GM23338 (cell line): ENCODE measurements at regions not wholly inside any gene's neighbourhood (a gene's known extent, or its start where the extent isn't known, plus 50 kb on each side); places are given as distances from the start of the nearest gene placed in this dataset.

Experiments used
- ATAC-seq: fragments of 200-7000 bp; cut with Tn5 transposase; 3 replicates; pipeline ENCODE4 v1.9.1; 2020
- DNase-seq: peaks from one replicate; pipeline ENCODE4 v3.0.0-alpha.2; 2015; ENCODE audit warnings: low spot score
- H2AFZ ChIP-seq: fragments of 200-600 bp; sonication (generic); 2 replicates; pipeline ENCODE4 v1.8.0; 2016; ENCODE audit warnings: antibody characterized with exemption, mild to moderate bottlenecking, moderate library complexity
- H3F3A ChIP-seq: fragments of 200-600 bp; sonication (generic); replicated peaks from 2 replicates; pipeline ENCODE4 v1.8.0; 2017; ENCODE audit warnings: antibody characterized with exemption, mixed run types, low read depth
- H3K27ac ChIP-seq: fragments of 200-600 bp; sonication (generic); 2 replicates; pipeline ENCODE4 v1.6.1; 2016; ENCODE audit warnings: low read depth
- H3K27me3 ChIP-seq: fragments of 200-600 bp; sonication (generic); 2 replicates; pipeline ENCODE4 v1.8.0; 2016; ENCODE audit warnings: mild to moderate bottlenecking, mixed run types, moderate library complexity; ENCODE audit not compliant: insufficient read depth
- H3K36me3 ChIP-seq: fragments of 200-600 bp; sonication (generic); 2 replicates; pipeline ENCODE4 v1.8.0; 2016; ENCODE audit warnings: mild to moderate bottlenecking; ENCODE audit not compliant: insufficient read depth
- H3K4me1 ChIP-seq: fragments of 200-600 bp; sonication (generic); 2 replicates; pipeline ENCODE4 v1.8.0; 2016; ENCODE audit warnings: mild to moderate bottlenecking, moderate library complexity; ENCODE audit not compliant: insufficient read depth
- H3K4me2 ChIP-seq: fragments of 200-600 bp; sonication (generic); 2 replicates; pipeline ENCODE4 v1.7.1; 2017; ENCODE audit warnings: mixed run types
- H3K4me3 ChIP-seq: fragments of 200-600 bp; sonication (generic); 2 replicates; pipeline ENCODE4 v1.6.1; 2016; ENCODE audit warnings: mixed run types
- H3K79me2 ChIP-seq: fragments of 200-600 bp; sonication (generic); replicated peaks from 2 replicates; pipeline ENCODE4 v1.8.0; 2017; ENCODE audit warnings: mild to moderate bottlenecking; ENCODE audit not compliant: insufficient read depth
- H3K9me2 ChIP-seq: fragments of 200-600 bp; sonication (generic); 2 replicates; pipeline ENCODE4 v1.8.0; 2017; ENCODE audit not compliant: insufficient read depth
- H4K20me1 ChIP-seq: fragments of 200-600 bp; sonication (generic); replicated peaks from 2 replicates; pipeline ENCODE4 v1.8.0; 2017; ENCODE audit warnings: mild to moderate bottlenecking; ENCODE audit not compliant: insufficient read depth
- H3K27ac Mint-ChIP-seq: 2 replicates; pipeline ENCODE4 v1.8.0; 2020; ENCODE audit warnings: inconsistent platforms, mild to moderate bottlenecking, moderate library complexity, mixed read lengths
- H3K27me3 Mint-ChIP-seq: 3 replicates; pipeline ENCODE4 v1.8.0; 2022; ENCODE audit warnings: low read depth, mild to moderate bottlenecking, moderate library complexity, mixed read lengths, inconsistent platforms; ENCODE audit not compliant: insufficient read depth, poor library complexity
- H3K36me3 Mint-ChIP-seq: 3 replicates; pipeline ENCODE4 v1.8.0; 2021; ENCODE audit warnings: low read depth, mild to moderate bottlenecking, inconsistent platforms, moderate library complexity, mixed read lengths
- H3K4me1 Mint-ChIP-seq: 3 replicates; pipeline ENCODE4 v1.8.0; 2020; ENCODE audit warnings: mild to moderate bottlenecking, inconsistent platforms, mixed read lengths
- H3K4me3 Mint-ChIP-seq: 3 replicates; pipeline ENCODE4 v1.8.0; 2021; ENCODE audit warnings: moderate library complexity, mild to moderate bottlenecking, inconsistent platforms, mixed read lengths
- H3K9me3 Mint-ChIP-seq: 3 replicates; pipeline ENCODE4 v1.8.0; 2020; ENCODE audit warnings: moderate library complexity, mild to moderate bottlenecking, inconsistent platforms, mixed read lengths
- CREB1 ChIP-seq: fragments of 250-450 bp; sonication (Bioruptor Pico); IDR thresholded peaks from 2 replicates; pipeline ENCODE4 v1.5.0; 2020; ENCODE audit warnings: low read depth, mild to moderate bottlenecking, moderate library complexity
- CTCF ChIP-seq, 2 experiments: fragments of 200-600 bp in 1 of 2; sonication (generic) in 1 of 2; conservative IDR thresholded peaks; 2 replicates each; pipeline versions ENCODE4 v1.5.1 to v1.6.1; 2016 to 2017; ENCODE audit warnings: antibody characterized with exemption in 2 of 2, low read depth in 2 of 2, mild to moderate bottlenecking in 2 of 2, moderate library complexity in 1 of 2
- EZH2 ChIP-seq: fragments of 200-600 bp; sonication (generic); IDR thresholded peaks from one replicate; pipeline ENCODE4 v1.8.0; 2017; ENCODE audit warnings: antibody characterized with exemption, mild to moderate bottlenecking, low read depth; ENCODE audit not compliant: unreplicated experiment
- JUNB ChIP-seq: IDR thresholded peaks from one replicate; pipeline ENCODE4 v1.6.1; 2016; ENCODE audit warnings: antibody characterized with exemption; ENCODE audit not compliant: unreplicated experiment
- POLR2AphosphoS5 ChIP-seq: IDR thresholded peaks from 2 replicates; pipeline ENCODE4 v1.6.1; 2016; ENCODE audit warnings: antibody characterized with exemption, low read depth
- REST ChIP-seq: IDR thresholded peaks from one replicate; pipeline ENCODE4 v1.6.1; 2018; ENCODE audit warnings: antibody characterized with exemption; ENCODE audit not compliant: unreplicated experiment
- STAT1 ChIP-seq: IDR thresholded peaks from one replicate; pipeline ENCODE4 v1.6.1; 2016; ENCODE audit warnings: antibody characterized with exemption; ENCODE audit not compliant: unreplicated experiment
- ZNF114 ChIP-seq: fragments of 250-450 bp; sonication (Bioruptor Pico); IDR thresholded peaks from 2 replicates; pipeline ENCODE4 v1.5.0; 2020; ENCODE audit warnings: mild to moderate bottlenecking, moderate library complexity
- ZNF331 ChIP-seq: fragments of 250-450 bp; sonication (Bioruptor Pico); IDR thresholded peaks from 2 replicates; pipeline ENCODE4 v1.5.0; 2020; ENCODE audit warnings: low read depth, mild to moderate bottlenecking, moderate library complexity

GRCh38 chr6:71745525-71745924 lies 140.8 kb upstream of the RIMS1 start (continued):
- no peak for TF ChIP-seq EZH2
- no peak for TF ChIP-seq REST
- TF ChIP-seq CREB1 (CRISPR knock-in tag): no peak
- TF ChIP-seq POLR2AphosphoS5: no peak

GRCh38 chr6:71766146-71766760 lies 120.1 kb upstream of the RIMS1 start:
- H2AFZ ChIP-seq: no peak overlapping the region
- no peaks in the 10 kb centered on the region for H3K27me3 Mint-ChIP-seq
- no peak overlapping the region for H3K4me3 ChIP-seq
- H3K9me3 Mint-ChIP-seq: no peaks in the 10 kb centered on the region
- H3K4me3 Mint-ChIP-seq: no peak overlapping the region
- H3K36me3 Mint-ChIP-seq: no peaks in the 10 kb centered on the region
- no peak overlapping the region for H3K27ac ChIP-seq
- no peaks in the 10 kb centered on the region for H3K4me1 ChIP-seq
- H3K4me2 ChIP-seq: no peak overlapping the region
- ATAC-seq (no peak), DNase-seq (no peak)
- H3K4me1 Mint-ChIP-seq: no peaks in the 10 kb centered on the region; the same call in 2 of the 3 replicates
- H3K79me2 ChIP-seq: no peaks in the 10 kb centered on the region
- no peak overlapping the region for H3K27ac Mint-ChIP-seq
- no peaks in the 10 kb centered on the region for H3K27me3 ChIP-seq
- no peaks in the 10 kb centered on the region for H3F3A ChIP-seq
- no peak for TF ChIP-seq CTCF (conservative IDR thresholded peaks at IDR 0.05; ENCODE audit: low read depth in 2 of 2)
- TF ChIP-seq ZNF331 (CRISPR knock-in tag): no peak
- TF ChIP-seq CREB1 (CRISPR knock-in tag): no peak
- TF ChIP-seq EZH2: no peak
- H3K9me2 ChIP-seq: peaks cover 7% of the 10 kb centered on the region; the same call in 1 of the 2 replicates
- H3K36me3 ChIP-seq: no peaks in the 10 kb centered on the region
- no peaks in the 10 kb centered on the region for H4K20me1 ChIP-seq

- Histone ChIP-seq H3K36me3 (no peaks in the 10 kb centered on the region), H4K20me1 (no peaks in the 10 kb centered on the region), H3K79me2 (no peaks in the 10 kb centered on the region), H3K4me3 (no peak overlapping the region), H2AFZ (no peak overlapping the region), H3K9me2 (peaks cover 7% of the 10 kb centered on the region; the same call in 1 of the 2 replicates), H3K4me2 (no peak overlapping the region), H3F3A (no peaks in the 10 kb centered on the region), H3K4me1 (no peaks in the 10 kb centered on the region), H3K27ac (no peak overlapping the region), H3K27me3 (no peaks in the 10 kb centered on the region)
- H3K27me3 Mint-ChIP-seq: no peaks in the 10 kb centered on the region
- no peak overlapping the region for H3K4me3 Mint-ChIP-seq
- H3K4me1 Mint-ChIP-seq: no peaks in the 10 kb centered on the region; the same call in 2 of the 3 replicates
- ATAC-seq (no peak), DNase-seq (no peak)
- no peaks in the 10 kb centered on the region for H3K9me3 Mint-ChIP-seq
- no peaks in the 10 kb centered on the region for H3K36me3 Mint-ChIP-seq
- H3K27ac Mint-ChIP-seq: no peak overlapping the region
- no peak for TF ChIP-seq ZNF331 (CRISPR knock-in tag)
- no peak for TF ChIP-seq ZNF114
- TF ChIP-seq JUNB: no peak
- no peak for TF ChIP-seq STAT1
- no peak for TF ChIP-seq REST
Measured at GRCh38 chr6:71766796-71767195, 119.6 kb upstream of the RIMS1 start.
